SHP77 treated with DMSO at 0.1 percent for 48 hours (cell line): ENCODE measurements at regions not wholly inside any gene's neighbourhood (a gene's known extent, or its start where the extent isn't known, plus 50 kb on each side); places are given as distances from the start of the nearest gene placed in this dataset.
A peak's percentile ranks its signal among the peaks of the same experiment; 100 is the strongest.

Experiments used
- DNase-seq: peaks from one replicate; lab custom pipeline; 2025; lab: John Stamatoyannopoulos, UW

- no peak for DNase-seq
Measured at GRCh38 chr5:176176231-176176630, 62.0 kb upstream of the SIMC1 start.

GRCh38 chr5:176178789-176179188, 59.4 kb upstream of the SIMC1 start:
- DNase-seq: no peak

- no peak for DNase-seq
Measured at GRCh38 chr5:176180339-176180738, 57.9 kb upstream of the SIMC1 start.

GRCh38 chr5:176180781-176181180, 57.4 kb upstream of the SIMC1 start:
- DNase-seq: no peak

GRCh38 chr5:176181271-176181855, 56.9 kb upstream of the SIMC1 start:
- no peak for DNase-seq

- DNase-seq: peak; percentile 80
Measured at GRCh38 chr5:176183321-176184074, 54.7 kb upstream of the SIMC1 start.

GRCh38 chr5:176184608-176185132, 53.6 kb upstream of the SIMC1 start:
- DNase-seq: no peak

GRCh38 chr5:176185133-176185733, 53.0 kb upstream of the SIMC1 start:
- DNase-seq: peak; percentile 86

- no peak for DNase-seq
Measured at GRCh38 chr5:176186107-176186506, 52.1 kb upstream of the SIMC1 start.

- no peak for DNase-seq
Measured at GRCh38 chr5:176187276-176188062, 50.8 kb upstream of the SIMC1 start.

GRCh38 chr5:176188085-176188484, 50.1 kb upstream of the SIMC1 start:
- no peak for DNase-seq
